ENCODE measurements at regions not wholly inside any gene's neighbourhood (a gene's known extent, or its start where the extent isn't known, plus 50 kb on each side); places are given as distances from the start of the nearest gene placed in this dataset.

GRCh38 chr6:14966906-14967711 lies 278.8 kb upstream of the JARID2 start:
- TF ChIP-seq, protein P1, sequence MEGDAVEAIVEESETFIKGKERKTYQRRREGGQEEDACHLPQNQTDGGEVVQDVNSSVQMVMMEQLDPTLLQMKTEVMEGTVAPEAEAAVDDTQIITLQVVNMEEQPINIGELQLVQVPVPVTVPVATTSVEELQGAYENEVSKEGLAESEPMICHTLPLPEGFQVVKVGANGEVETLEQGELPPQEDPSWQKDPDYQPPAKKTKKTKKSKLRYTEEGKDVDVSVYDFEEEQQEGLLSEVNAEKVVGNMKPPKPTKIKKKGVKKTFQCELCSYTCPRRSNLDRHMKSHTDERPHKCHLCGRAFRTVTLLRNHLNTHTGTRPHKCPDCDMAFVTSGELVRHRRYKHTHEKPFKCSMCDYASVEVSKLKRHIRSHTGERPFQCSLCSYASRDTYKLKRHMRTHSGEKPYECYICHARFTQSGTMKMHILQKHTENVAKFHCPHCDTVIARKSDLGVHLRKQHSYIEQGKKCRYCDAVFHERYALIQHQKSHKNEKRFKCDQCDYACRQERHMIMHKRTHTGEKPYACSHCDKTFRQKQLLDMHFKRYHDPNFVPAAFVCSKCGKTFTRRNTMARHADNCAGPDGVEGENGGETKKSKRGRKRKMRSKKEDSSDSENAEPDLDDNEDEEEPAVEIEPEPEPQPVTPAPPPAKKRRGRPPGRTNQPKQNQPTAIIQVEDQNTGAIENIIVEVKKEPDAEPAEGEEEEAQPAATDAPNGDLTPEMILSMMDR (IDR thresholded peaks at IDR 0.05; ENCODE audit: control extremely low read depth, extremely low read depth): no peak
- no peak for DNase-seq
- Histone ChIP-seq H3K4me3 (no peak overlapping the region), H3K9me3 (ENCODE audit: control insufficient read depth in 4 of 4, insufficient read depth in 3 of 4, low read length in 3 of 4) (peaks cover 0 to 2% (median 0%) of the 10 kb centered on the region in 4 donors), H3K9ac (ENCODE audit: insufficient read depth in 1 of 2, low read length in 2 of 2) (no peak overlapping the region), H3K27me3 (ENCODE audit: control insufficient read depth in 3 of 3, insufficient read depth in 3 of 3, low read length in 2 of 3) (no peaks in the 10 kb centered on the region), H3K27ac (ENCODE audit: low read depth in 1 of 2, low read length in 1 of 2) (no peak overlapping the region), H3K36me3 (ENCODE audit: control insufficient read depth in 4 of 4, insufficient read depth in 4 of 4, low read length in 4 of 4) (no peaks in the 10 kb centered on the region), H3K4me1 (ENCODE audit: control insufficient read depth in 5 of 5, insufficient read depth in 5 of 5, low read length in 5 of 5) (no peaks in the 10 kb centered on the region)
- ATAC-seq (ENCODE audit: insufficient read depth, low FRiP score): no peak
- whole genome bisulfite sequencing, 2 donors: 62 to 77% methylated on average over 5 of the region's 5 CpGs

DNA sequence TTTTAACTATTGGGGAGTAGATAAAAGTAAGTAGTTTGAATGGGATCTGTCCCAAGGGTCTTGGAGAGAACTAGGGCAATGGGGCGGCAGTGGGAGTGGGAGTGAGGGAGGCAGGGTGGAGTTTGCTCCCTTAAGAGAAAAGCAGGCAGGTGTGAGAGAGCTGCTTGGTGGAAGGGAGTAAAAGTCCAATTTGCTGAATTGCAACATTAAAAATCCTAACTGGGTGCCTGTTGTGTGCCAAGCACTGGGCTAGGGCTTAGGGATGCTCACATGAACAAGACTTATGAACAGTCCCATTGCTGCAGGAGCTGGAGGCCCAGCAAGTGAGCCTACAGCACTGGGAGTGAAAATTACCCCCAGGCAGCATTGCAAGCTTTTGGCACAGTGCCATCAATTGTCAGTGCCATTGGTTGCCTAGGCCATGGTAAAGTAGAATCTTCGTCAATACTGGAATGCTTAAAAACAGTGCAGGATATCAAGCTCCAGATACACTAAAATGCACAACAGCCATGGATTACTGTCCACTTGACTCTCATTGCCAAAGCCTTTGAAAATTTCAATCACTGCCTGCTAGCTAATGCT lies 277.7 kb upstream of the JARID2 start:
- no peak overlapping the region for H3K4me3 ChIP-seq
- no peaks in the 10 kb centered on the region for H3K27me3 ChIP-seq (ENCODE audit: control insufficient read depth in 3 of 3, insufficient read depth in 3 of 3, low read length in 2 of 3)
- WGBS, 2 donors: 92 to 100% methylated on average over 2 of the region's 2 CpGs
- H3K4me1 ChIP-seq (ENCODE audit: control insufficient read depth in 5 of 5, insufficient read depth in 5 of 5, low read length in 5 of 5): no peaks in the 10 kb centered on the region
- H3K9ac ChIP-seq (ENCODE audit: insufficient read depth in 1 of 2, low read length in 2 of 2): no peak overlapping the region
- no peak overlapping the region for H3K27ac ChIP-seq (ENCODE audit: low read depth in 1 of 2, low read length in 1 of 2)
- peaks cover 0 to 2% (median 0%) of the 10 kb centered on the region in 4 donors for H3K9me3 ChIP-seq (ENCODE audit: control insufficient read depth in 4 of 4, insufficient read depth in 3 of 4, low read length in 3 of 4)
- ATAC-seq (ENCODE audit: insufficient read depth, low FRiP score): no peak
- no peaks in the 10 kb centered on the region for H3K36me3 ChIP-seq (ENCODE audit: control insufficient read depth in 4 of 4, insufficient read depth in 4 of 4, low read length in 4 of 4)
- TF ChIP-seq, protein P1 (IDR thresholded peaks at IDR 0.05; ENCODE audit: control extremely low read depth, extremely low read depth): no peak
- DNase-seq: no peak

DNA sequence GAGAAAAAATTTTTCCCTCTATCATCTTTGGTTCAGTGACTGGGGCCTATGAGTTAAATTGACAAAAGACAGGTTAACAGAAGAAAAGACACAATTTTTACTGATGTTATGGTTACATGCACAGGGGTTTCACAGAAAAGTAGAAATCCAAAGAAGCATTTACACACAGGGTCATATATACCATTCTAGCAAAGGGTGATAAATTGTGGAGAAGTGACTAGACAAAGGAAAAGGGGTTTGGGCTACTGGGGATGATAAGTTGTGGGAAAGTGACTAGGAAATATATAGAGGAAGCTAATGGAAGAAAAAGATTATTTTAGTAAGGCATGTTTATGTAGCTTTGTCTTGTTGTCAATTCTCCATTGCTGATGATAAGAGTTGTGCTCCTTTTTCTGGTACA lies 276.7 kb upstream of the JARID2 start:
- Histone ChIP-seq H3K27me3 (ENCODE audit: control insufficient read depth in 3 of 3, insufficient read depth in 3 of 3, low read length in 2 of 3) (no peaks in the 10 kb centered on the region), H3K36me3 (ENCODE audit: control insufficient read depth in 4 of 4, insufficient read depth in 4 of 4, low read length in 4 of 4) (no peaks in the 10 kb centered on the region), H3K4me3 (no peak overlapping the region), H3K4me1 (ENCODE audit: control insufficient read depth in 5 of 5, insufficient read depth in 5 of 5, low read length in 5 of 5) (no peaks in the 10 kb centered on the region), H3K9me3 (ENCODE audit: control insufficient read depth in 4 of 4, insufficient read depth in 3 of 4, low read length in 3 of 4) (peaks cover 0 to 2% (median 0%) of the 10 kb centered on the region in 4 donors), H3K27ac (ENCODE audit: low read depth in 1 of 2, low read length in 1 of 2) (no peak overlapping the region), H3K9ac (ENCODE audit: insufficient read depth in 1 of 2, low read length in 2 of 2) (no peak overlapping the region)
- TF ChIP-seq, protein P1 (IDR thresholded peaks at IDR 0.05; ENCODE audit: control extremely low read depth, extremely low read depth): no peak
- no peak for DNase-seq
- ATAC-seq (ENCODE audit: insufficient read depth, low FRiP score): no peak
